HG03571 (cell line): ENCODE measurements at regions not wholly inside any gene's neighbourhood (a gene's known extent, or its start where the extent isn't known, plus 50 kb on each side); places are given as distances from the start of the nearest gene placed in this dataset.

Experiments used
- ATAC-seq: cut with Tn5 transposase; IDR thresholded peaks from one replicate; pipeline ENCODE4 v1.9.1; 2021; ENCODE audit not compliant: unreplicated experiment

DNA sequence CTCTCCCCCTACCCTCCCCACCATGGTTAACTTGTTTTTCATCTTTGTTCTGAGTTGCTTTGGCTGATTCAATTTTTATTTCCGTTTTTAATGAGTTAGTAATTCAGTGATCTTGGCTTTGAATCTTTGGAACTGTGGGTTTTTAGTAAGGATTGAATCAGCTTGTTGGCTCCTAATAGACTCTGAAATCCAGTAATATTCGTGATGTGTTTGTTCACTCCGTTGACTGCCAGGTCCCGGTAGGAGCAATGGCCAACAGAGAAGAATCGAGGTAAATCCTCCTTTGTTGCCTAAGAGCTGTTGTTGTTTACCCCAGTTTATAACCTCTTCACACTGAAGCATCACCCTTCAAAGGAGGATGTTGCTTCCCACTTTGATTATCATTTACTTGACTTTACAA, 92.7 kb downstream of the PCSK1 start:
- ATAC-seq, result no peak

DNA sequence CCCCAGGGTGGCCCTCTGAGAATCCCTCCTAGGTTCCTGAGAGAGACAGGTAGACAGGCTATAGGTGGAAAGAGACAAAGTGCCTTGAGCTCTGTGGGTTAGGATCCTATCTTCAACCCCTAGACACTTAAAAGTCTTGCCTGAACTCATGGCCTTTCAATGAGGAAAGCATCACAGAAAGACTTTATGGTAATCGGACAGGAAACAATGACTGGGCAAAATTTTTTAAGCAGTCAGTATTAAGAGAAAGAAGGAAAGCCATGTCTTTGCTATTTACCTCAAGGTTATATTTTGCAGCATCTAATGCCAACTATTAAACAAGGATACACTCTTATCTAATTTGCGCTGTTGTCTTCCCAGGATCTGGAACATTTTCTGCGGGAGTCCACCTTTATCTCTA, 93.2 kb downstream of the PCSK1 start:
- ATAC-seq, result no peak

DNA sequence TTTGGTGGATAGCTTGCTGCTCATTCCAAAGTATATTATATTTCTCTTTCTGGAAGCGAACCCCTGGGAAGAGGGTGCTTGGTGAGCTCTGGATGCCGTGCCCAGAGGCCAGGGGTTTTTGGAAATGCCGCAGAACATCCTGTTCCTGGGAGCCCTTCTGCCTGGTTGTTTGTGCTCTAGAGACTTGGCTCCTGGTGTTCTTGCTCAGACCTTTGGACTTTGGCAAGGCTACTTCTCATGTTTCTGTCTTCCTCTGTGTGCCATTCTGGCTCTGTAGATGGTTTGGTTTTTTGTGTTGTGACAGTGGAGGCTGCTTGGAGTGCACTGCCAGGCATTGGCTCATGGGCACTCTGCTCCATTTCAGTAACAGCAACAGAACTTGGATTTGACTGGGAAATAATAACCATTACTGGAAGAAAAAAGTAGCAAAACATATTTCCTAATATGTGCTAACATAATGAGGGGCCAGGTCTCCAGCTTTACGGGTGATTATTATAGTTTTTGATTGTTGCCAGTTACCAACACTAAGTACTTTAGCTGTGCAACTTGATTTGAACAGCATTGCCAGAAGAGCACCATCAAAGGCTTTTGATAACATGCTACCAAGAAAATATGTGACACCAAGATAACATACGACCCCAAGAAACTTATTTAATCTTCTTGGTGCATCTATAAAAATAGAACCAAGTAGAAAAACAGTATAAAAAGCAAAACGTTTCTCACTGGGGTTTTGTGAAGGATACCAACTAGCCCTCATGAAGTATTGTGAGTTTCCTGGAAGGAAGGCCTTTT, 94.2 kb downstream of the PCSK1 start:
- ATAC-seq, result no peak

DNA sequence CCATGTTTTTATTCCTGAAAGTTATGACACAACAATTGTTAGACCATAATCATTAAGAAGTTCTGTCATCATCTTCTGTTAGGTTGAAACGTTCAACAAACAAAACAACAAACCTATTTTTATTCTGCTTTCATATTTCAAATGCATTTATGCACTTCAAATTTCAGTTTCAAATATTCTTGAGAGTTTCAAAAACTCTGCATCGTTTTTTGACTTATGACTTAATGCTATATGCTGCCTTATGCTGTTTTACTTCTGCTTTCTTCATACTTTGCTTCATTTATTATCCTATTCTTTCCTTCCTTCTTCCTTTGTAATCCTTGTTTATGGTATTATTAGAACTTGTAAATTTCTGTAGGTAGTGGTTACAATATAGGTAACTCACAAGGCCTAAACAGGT, 95.0 kb downstream of the PCSK1 start:
- peak; percentile 54 for ATAC-seq

DNA sequence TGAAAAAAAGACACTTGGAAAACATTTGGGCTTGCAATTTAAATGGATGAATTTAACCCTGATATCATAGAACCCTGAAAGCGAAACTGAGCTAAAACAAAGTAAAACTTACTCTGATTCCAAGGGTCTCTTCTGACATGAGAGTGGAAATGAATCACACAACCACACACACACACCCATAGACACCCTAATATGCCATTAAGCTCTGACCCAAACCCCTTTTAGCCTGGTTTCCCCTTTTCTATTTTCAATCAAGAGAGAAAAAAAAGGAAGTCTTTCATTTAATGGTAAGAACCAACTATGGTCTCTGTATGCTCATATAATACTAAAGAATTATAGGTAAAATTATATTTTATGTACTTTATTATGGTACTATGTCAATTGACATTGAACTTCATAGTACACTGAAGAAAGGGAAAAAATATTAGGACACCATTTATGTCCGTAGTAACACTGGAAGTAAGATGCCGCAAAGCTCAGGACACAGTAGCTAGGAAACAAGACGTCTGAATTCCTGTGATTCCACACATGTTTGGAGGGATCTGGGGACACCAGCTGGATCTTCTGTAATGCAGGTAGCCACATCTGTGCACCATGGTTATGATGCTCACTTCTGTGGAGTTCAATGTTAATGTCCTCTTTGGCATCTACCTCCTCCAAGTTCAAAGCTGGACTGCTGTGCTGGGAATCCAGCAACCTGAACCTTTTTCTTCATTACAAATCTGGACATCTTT, 95.8 kb downstream of the PCSK1 start:
- ATAC-seq, result no peak

DNA sequence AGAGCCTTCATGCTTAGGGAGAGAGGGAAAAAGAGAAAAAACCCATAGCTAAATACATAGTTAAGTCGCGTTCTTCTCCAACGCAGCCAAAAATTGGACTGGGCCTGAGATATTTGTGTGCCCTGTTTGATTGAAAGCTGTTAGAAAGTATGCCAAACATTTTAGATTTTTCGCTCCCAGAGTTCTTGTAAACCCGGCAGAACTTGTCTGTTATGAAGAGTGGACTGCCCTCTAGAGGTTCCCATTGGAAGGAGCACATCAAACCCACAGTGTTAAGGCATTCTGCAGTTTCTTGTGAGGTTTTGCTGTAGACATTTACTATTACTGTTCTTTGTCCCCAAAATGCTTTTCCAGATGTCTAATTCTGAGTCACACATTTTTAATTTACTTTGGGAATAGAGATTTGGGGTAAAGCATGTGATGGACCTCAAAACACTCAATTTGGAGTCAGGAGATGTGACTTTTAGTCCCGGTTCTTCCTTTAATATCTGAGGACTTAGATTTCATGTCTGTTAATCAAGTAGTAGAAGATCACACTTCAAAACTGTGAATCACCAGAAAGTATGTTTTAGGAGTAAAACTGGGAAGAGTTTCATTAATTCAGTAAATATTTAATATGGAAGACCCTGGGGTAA, 96.6 kb downstream of the PCSK1 start:
- no peak for ATAC-seq

DNA sequence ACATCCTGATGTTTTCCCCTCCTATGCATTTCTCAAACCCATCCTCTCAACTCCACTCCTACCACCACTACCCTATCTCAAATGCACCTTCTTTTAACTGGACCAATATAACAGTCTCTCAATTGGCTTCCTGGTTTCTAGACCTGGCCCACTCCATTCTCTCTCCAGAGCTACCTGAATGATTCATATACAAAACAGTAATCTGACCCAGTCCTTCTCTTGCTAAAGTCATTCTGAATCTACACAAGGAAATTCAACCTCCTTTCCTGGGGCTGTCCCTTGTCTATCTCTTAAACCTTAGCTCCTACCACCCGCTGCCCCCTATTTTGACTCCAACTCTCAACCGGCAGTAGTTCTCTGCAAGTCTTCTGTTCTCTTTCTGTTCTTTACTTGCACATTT, 97.2 kb downstream of the PCSK1 start:
- ATAC-seq, result no peak

DNA sequence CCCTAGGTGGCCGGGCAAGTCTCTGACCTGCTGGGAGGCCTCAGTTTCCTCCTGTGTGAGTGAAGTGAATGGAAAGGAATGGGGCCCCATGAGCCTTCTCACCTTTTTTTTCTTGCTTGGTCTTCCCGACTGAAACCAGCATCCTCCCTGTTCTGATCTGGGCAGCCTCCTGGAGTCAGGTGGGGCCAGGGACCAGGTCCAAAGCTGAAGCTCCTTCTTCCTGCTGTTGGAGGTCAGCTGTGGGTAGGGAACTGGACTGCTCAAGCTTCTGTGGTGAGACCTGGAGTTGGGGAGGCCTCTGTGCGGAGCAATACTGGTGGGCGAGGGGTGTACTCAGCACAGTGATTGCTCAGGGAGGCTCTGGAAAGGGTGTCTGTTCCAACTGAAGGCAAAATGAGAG, 99.7 kb downstream of the PCSK1 start:
- no peak for ATAC-seq

DNA sequence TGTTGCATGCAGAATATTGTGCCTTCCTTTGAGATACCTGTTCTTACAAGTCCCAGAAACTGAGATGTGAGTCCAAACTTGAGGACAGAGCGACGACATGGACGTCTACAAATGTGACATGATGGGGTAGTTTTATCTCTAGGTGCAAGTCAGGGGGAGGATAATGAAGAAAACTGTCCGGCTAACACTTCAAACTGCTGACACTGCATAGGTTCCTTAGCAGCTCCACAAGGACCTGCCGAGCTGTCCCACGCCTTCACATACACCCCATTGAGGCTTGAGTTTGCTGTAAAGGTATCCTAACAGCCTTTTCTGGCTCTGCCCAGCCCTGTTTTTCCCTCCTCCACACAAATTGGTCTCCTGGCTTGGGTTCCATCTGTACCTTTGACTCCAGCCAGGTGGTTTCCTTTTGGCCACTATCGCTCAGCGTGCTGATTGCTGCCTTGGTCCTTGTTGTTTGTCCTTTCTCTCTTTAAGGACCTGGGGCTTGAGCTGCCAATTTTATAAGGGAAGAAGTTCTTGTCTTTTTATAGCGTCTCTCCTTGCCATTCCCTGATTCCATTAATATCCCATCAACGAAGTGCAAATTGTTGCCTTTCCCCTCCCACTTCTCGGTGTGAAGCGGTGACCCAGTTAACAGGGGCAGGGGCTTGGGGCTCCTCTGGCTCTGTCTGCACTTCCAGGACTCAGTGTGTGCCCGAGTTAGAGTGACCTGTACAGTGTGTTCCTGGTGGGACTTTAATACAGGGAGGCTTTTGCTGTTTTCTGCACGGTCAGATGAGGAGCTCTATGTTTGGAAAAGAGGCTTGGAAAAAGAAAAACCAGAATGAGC, 100.3 kb downstream of the PCSK1 start:
- ATAC-seq, result no peak

DNA sequence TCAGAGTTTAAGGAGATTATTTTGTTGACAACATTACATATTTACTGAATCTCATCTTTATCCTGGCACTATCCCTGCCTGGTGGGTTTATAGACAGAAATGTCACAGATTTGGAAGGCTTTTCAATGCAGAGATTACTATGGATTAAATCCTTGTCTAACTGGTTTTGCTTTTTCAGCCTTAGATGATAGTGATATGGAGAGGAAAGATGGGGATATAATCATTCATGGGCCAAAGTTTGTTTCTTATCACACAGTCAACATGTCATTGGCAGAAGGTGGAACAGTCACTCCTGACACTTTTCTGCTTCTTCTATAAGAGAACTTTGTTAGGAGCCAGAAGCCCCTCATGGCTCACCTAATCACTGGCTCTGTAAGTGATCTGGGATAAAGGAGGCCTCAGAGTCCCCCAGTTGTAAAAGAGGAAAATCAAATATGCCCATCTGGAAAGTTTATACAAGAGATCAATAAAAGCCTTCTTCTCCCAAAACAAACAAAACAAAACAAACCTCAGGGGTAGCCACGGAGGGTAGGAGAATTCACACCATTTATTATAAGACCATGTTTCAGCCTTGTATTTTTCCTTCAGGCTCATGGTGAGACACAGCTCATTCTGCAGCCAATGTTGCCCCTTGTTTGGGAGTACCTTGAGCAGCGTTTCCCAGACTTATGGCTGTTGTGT, 101.2 kb downstream of the PCSK1 start:
- ATAC-seq, result no peak

DNA sequence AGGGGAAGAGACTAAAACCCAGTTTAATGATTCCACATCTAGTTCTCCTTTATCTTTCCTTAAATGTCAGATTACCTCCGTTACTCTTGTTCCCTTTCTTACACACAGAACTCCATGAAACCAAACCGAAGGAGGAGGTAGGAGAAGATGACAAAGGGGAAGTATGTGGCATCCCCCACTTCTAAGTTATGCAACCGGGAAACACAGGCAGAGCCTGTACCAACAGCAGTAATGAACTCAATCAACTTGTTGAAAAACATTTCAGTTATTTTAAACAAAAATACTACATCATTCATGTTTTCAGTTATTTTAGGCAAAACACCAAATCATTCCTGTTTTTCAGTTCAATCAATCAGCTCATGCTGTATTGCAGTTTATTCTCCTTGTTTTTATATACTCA, 101.8 kb downstream of the PCSK1 start:
- ATAC-seq, result no peak

DNA sequence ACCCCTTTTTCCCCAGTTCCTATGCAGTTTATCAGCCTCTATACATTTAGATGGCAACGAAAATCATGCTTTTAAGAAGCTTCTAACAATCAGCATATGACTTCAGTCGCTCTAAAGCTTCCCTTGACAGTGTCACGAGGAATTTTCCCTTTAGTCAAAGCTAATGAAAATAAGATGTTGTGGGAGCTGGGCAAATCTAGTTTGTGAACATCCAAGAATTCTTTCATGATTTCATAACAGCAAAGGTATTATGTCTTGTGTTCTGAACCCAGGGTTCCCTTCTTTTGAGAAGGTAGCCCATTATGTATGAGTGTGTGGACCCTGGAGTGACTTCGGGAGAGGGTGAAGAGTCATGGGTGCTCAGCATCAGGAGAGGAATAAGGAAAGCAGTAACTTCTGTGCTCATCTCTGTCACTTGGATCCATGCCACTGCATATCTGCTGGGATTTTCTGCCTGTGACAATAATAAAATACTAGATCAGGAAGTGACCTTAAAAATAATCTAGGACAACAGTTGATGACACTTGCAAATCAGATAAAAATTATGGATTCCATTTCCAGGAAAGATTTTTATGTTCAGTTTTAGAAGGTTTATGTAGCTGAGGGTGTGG, 102.4 kb downstream of the PCSK1 start:
- ATAC-seq, result no peak

DNA sequence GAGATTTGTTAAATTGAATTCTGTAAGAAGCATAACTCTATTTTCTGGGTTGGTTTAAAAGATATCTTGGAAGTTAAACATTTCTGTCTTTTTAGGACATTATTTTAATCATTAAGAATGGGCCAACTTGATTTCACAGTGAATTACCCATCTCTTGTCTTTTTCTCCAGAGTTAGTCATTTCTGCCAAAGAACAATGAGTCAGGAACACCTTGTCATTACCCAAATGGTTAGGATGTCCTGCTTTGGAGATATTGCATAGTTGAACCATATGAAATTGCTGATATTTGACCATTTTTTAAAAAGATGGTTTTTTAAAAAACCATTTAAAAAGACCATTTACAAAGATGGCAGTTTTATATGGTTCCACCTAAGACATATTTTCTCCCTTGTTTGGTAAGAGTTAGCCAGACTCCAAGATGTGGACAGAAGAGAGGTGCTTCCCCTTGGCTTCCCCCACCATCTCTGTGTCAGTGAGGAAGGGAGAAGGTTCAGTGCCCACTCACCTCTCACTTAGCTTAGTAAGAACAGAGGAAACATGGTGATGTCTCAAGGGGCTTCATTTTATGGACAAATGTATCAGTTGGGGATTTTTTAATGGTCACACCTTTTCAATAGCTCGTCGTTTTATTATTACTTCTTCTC, 103.0 kb downstream of the PCSK1 start:
- no peak for ATAC-seq

DNA sequence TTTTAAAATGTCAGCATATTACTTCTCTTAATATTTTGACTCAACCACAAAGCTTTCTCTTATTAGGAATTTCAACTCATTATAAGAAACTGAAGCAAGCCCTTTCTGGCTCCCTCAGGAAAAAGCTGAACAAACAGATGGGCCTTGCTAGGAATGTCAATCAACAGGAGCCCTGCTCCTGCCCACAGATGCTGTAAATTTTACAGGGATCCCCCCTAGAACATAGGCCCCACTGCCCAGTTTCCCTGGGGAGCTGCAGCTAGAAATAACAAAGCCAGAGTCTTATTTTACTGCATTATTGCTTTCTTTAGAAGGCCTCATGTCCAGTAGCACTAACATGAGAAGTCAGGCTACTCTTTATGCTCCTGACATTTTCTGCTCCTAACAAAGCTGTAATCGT, 103.8 kb downstream of the PCSK1 start:
- ATAC-seq, result no peak

DNA sequence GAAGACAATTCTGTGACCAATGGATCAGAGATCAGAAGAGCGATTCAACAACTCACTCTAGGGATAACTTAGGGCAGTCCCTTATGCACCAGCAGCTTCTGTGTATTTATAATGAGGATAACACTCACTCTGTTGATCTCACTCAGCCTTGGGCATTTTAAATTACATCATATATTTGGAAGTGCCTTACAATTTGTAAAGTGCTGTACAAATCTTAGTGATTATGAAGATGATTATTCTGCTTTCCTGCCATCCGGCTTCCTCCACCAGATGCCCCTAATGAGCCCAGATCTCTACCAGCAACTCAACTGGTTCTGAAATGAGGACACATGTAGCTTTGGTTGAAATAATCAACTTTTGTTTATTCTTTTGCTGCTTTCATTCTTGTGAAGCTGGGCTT, 105.3 kb downstream of the PCSK1 start:
- ATAC-seq, result no peak

DNA sequence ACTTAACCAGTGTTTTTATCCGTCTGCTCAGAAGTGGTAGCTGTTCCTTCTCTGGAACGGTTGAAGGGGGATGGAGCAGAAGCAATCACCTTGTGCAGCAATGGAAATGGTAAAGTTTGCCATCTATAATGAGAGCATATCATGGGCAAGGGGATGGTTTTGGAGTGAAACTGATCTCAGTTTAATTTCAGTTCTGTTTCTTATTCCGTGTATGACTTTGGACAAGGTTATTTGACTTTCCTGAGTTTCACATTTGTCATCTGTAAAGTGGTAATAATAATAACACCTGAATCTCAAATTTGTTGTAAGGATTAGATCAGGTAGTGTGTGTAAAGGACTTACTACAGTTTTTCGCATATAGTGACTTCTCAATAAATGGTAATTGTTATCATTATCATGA, 106.1 kb downstream of the PCSK1 start:
- ATAC-seq, result peak; percentile 85

DNA sequence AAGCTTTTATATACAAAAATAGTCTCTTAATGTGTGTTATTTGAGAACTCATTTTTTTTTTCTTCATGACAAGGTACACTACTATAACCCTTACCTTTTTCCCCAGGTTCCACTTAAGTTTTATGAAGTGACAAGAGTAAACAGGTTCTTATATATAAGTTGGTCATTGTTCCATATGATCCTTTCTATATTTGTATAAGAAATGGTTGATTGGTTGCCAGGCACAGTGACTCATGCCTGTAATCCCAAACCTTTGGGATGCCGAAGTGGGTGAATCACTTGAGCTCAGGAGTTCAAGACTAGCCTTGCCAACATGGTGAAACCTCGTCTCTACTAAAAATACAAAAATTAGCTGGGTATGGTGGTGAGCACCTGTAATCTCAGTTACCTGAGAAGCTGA, 108.3 kb downstream of the PCSK1 start:
- no peak for ATAC-seq

DNA sequence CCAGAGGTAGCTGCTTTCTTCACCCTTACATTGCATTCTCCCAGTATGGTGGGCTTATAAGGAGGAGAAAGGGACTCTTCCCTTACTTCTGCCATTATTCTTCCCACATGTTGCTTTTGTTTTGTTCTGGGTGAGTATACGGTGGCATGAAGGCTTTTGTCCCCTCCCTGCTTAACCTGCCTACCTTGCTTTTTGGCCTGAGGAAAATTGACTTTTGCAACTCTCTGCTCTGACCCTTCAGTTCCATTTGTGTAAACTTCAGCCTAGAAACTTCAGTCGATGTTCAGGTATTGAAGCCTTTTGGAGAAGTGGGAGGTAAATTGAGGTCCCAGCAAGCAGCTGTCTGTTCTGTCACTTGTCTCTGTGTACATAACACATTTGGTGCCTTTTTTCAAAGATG, 110.2 kb downstream of the PCSK1 start:
- no peak for ATAC-seq

DNA sequence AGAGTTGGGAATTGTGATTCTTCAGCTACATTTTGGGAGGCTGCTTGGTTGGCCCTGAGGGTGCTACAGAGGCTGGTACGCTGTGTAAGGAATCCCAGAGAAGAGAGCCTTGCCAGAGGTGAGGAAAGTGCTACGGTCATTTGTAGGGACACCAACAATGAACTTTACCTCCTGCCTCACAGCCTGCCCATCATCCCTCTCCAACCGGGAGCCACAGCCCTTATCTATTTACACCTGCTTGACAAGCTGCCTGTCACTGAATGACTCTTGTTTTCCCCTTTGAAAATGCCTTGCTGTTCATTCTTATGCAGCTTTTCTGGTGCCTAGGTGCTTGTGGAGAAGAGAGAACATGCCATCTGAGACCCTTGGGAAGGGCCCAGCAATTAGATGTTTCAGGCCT, 110.8 kb downstream of the PCSK1 start:
- ATAC-seq, result no peak

DNA sequence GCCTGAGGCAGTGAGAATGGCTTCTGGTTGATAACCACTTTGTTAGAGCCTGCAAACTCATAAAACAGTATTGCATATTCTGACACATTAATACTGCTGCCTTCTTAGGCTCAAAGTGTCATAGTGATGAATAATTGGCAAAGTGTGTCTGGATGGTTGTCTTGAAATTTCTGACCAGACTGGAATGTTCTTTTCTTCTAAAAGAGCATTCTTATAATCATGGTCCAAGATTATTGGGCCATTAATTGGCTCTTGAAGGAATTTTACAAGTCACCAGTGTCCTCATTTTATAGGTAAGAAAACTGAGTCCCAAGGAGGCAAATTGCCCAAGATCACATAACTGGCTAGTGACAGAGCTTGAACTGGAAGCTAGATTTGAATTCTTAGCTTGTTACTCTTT, 111.7 kb downstream of the PCSK1 start:
- ATAC-seq, result no peak
